NCI-H1105 treated with DMSO at 0.1 percent for 48 hours (cell line): ENCODE measurements at regions not wholly inside any gene's neighbourhood (a gene's known extent, or its start where the extent isn't known, plus 50 kb on each side); places are given as distances from the start of the nearest gene placed in this dataset.

Experiments
- DNase-seq: peaks from one replicate; lab custom pipeline; 2025; lab: John Stamatoyannopoulos, UW

DNA sequence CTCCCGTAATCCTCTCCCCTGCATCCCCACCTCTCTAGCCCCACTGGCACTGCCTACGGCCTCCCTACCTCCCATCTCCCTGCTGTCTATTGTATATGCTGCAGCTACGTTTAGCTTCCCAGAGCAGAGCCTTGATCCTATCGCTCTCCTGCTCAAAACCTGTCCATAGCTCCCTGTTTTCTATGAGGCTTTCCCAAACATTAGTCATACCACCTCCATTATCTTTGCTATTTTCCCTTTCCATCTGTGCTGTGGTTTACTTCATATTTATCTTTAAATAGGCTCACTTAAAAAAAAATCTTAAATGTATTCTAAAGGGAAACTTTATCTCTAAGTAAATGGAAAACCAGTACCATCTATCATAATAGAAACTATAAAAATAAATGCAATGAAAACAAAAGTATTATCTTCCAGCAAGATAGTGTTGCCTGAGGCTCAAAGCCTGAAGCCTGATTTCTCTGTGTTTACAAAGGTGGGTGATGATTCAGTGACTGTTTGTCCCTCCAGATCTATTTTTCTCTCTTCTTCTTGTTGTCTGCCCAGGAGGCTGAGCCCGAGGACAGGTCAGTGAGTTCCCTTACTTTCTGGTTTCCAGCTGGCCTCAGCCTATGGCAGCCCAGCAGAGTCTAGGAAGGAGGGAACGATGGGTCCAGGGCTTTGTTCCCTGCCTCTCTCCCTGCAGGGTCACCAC is 397.1 kb upstream of the CFAP20DC start:
- DNase-seq = no peak

DNA sequence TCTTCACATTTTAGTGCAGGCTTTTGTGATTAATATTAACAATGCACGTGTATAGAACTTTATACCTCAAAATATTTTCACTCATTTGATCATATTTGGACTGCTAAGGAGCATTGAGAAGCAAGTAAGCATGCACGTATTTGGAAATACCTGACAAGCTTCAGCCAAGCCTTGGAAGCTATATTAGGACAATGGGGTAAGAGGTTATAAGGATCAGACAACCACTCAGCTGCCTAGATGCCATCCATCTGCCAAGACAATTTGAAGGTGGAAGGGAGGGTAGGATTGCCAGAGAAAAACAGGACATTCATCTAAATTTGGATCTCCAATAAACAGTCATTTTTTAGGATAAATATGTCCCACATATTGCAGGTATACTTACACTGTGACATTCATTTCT is 394.9 kb upstream of the CFAP20DC start:
- DNase-seq = no peak

DNA sequence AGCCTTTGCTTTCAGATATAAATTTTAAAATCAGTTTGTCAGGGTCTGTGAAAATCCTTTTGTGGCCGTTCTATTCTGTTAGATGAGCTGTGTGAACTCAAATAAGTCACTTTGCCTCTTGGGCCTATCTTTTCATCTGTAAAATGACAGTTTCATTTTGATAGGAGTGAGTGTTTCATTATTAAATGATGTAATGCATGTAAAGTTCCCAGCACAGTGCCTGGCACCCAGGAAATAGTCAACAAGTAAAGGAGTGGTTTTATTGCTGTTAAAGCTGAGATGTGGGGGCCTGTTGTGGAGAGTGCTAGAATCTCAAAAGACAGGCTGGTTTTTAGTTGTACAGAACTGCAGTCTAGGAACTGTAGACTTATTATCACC is 394.5 kb upstream of the CFAP20DC start:
- DNase-seq = no peak

DNA sequence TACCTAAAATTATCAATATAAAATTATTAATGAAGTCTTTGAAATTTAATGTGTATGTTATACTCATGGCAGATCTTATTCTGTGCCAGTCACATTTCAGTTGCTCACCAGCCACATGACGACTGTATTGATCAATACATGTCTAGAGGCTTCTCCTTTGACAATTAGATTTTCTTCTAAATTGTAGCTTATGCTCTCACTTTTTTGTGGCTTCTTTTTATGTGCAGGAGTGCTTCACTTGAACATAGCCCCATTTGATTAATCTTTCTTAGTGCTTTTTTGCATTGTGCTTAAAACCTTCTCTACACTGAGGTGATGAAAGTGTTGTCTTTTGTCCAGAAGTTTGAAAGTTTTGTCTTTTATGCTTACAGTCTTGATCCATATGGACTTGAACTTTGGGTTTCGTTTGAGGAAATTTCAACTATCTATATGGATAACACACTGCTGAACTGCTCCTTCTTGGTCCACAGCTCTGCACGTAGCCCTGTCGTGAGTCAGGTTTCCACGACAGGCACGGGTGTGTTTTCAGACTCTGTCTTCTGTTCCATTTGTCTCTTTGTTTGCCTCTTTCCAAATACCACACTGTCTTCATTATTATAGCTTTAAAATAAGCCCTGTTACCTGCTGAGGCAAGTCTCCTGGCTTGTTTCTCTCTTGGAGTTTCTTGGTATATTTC is 393.9 kb upstream of the CFAP20DC start:
- DNase-seq = no peak

DNA sequence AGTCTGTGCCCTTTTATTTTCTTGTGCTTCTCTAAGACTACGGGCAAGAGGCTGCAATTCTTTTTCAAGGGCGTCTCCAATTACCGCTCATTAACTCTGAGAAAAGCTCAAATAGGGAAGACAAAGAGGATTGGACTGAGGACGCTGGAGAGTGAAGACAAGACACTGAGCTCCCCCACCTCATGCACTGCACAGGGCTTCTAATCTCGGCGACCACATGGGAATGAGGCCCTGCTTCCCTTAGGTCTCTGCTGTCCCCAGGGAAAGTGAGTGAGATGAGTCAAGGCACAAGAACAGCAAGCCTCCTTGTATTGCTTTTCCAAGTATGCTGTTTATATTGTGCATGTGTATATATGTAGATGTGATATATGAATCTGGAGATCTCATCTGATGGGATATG is 392.2 kb upstream of the CFAP20DC start:
- no peak for DNase-seq

DNA sequence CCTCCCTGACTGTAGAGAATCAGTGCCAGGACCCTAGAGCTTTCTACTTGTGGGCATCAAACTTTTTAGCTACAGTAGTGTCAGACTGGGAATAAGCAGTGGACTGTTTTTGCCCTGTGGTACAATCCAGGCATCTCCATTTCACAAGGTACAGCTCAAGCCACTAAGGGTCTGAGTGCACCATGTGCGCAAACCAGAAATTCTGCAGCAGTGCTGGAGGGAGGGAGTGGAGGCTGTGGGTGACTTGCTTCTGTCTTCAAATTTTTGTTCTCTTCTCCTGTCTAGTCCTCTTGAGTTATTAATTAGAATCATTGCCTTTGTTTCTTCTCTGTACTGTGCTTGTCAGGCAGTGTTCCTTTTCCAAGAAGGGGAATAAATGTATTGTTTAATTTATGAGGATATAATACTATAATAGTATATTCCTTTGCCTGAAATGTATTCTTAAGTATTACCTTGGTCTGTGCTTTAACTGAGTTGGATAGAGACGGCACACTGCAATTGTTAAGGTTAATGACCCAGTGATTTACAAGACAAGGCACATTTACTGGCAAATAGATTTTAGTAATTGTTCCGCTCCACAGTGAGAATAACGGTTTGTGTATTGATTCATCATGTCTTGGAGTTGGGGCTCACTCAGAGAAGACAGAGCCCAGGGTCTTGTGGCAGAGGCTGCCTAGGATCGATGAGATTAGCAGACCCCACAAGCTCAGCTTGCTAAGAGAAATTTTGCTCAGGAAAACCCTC is 390.6 kb upstream of the CFAP20DC start:
- peak; percentile 2 for DNase-seq

DNA sequence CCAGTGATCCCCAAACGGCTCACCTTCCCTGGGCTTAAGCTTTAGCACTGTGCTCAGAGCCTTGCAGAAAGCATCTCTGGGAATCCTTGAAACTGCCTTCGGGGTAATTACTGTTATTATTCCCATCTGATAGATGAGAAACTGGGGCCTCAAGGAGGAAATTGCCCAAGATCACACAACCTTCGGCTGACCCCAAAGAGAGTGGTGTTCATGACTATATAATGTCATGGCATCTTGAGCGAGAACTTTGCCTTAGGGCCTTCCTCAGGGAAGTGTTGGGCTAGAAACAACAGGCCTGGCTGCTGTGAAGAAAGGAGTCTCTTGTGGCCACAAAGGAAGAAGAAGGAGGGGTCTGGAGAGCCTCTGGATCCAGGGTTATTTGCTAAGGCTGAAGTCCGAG is 388.7 kb upstream of the CFAP20DC start:
- DNase-seq = no peak

DNA sequence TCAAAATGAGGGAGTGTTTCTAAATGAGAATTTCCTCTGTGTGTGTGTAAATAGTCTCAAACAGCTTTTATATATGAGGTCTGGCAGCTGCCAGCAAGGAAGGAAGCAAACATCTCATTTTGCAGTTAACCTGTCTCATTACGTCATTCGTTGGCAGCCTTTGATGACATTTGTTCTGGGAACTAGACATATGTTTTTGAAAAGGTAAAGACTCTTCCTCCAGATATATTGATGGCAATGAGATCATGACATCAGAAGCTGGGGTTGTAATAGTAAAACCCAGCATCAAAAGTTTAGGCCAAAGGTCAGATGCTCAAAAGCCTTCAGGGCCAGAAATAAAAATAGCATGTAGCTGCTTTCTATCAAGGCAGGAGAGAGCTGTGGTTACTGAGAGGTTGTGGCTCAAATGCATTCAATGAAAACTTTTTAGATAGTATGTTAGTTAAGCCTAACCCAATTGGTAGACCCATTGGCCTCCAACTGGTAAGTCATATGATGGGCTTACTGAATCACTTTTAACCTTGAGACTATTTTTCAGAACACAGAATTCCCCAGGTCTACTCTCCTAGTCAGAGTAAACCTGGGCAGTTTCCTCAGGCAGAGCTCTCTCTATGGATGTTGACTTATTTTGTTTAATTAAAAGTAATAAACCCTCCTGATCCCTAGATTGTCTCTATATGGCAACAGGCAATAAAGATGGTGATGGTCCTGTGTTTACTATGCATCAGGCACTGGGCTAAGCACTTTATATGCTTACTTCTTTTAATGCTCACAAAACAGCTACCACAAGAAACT is 386.5 kb upstream of the CFAP20DC start:
- DNase-seq = no peak

DNA sequence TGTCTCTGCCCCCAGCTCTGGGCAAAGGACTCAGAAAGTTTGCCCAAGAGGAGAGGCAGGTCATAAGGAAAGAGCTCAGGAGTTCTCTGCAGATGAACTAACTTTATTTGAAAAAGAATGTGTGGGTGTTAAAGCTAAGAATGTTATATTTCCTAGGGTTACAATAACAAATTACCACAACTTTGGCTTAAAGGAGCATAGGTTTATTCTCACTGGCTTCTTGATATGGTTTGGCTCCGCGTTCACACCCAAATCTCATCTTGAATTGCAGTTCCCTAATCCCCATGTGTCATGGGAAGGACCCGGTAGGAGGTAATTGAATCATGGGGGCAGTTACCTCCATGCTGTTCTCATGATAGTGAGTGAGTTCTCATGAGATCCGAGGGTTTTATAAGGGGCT is 383.7 kb upstream of the CFAP20DC start:
- no peak for DNase-seq

DNA sequence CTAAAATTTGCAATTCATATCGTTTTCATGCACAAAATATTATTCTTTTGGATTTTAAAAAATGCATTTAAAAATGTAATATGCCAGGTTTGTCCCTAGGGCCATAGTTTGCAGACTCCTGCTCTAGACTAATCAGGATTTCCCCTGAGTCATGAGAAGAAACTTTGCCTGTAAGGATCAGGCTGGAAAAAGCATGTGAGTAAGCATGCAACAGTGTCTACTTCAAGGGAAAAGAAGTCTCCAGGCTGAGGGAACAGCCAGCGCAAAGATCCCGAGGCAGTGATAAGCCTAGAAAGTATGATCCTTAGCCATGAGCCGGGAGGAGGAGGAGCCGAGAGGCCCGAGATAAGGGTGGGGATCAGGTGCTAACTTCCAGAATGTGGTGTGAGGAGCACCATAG is 382.8 kb upstream of the CFAP20DC start:
- no peak for DNase-seq

DNA sequence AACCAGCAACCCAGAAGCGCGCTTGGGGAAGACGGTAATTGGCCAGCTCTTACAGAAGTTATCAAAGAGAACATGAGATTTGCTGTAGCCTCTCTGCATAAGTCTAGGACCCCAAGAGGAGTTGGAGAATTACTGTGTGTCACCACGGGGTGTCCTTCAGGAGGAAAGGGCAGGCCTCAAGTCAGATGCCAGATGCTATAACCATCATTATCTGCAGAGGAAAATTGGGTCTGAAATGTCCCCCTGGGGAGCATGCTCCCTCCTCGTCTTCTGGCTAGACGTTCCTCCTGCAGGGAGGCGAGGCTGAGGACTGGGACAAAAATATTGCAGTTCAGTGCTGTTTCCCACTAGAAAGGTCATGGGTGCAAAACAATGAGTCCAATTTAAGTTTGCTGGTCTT is 380.5 kb upstream of the CFAP20DC start:
- DNase-seq = no peak

DNA sequence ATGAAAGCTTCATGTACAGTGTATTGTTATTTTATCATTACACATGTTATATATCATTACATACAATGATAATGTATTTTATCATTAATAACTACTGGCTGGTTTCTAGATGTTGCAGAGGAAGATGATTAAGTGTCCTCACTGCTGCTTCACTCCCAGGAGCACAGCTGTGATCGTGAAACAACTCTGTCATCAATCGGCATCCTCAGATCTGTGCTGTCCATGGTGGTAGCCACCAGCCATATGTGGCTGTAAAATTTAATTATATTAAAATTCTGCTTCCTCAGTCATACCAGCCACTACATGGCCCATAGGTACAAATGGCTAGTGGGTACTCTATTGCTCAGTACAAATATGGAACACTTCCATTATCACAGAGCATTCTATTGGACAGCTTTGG is 379.4 kb upstream of the CFAP20DC start:
- DNase-seq = no peak

DNA sequence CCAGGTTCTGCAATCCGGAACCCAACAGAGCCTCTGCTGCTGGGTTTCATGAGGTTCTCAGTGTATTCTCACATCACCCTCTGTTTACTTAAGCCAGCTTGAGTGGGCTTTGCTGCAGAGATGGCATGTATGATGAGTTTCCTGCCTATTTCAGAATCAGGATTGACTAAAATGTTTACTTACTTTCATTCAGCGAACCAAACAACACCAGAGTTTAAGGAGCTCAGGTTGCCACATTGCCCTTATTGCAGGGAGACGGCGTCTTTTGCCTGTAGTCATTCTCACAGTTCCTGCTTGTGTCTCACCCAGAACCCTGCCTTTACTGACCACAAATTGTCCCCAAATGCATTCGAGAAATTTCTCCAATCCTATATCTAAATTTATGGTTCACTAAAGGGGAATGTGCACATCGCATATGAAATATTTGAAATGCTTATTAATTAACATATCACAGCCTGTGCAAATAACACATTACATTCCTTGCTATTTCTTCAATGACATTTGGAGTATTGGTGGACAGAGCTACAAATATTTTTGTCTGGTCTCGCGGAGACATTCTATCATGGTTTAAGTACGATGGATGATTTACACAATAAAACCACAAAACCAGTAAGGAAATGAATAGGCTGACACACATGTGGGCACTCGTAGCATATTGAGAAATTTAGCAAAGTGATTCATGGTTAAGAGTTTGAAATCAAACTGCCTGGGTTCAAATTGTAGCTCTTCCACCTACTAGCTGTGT is 377.2 kb upstream of the CFAP20DC start:
- DNase-seq = no peak

DNA sequence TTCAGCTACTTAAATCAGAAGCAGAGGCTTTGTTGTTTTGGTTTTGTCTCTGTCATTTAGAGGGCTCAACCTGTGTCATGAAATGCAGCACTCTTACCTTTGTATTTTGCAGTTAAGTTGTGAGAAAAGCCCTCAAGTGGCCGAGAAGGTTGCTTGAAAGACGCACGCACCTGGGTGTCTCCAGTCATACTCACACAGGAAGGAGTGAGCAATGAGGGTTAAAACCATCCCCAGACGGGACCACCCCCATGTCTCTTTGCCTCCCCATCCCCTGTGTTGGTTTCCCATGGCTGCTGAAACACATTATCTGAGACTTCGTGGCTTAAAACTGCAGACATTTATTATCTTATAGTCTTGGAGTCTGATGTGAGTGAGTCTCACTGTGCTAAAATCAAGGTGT is 376.1 kb upstream of the CFAP20DC start:
- no peak for DNase-seq

DNA sequence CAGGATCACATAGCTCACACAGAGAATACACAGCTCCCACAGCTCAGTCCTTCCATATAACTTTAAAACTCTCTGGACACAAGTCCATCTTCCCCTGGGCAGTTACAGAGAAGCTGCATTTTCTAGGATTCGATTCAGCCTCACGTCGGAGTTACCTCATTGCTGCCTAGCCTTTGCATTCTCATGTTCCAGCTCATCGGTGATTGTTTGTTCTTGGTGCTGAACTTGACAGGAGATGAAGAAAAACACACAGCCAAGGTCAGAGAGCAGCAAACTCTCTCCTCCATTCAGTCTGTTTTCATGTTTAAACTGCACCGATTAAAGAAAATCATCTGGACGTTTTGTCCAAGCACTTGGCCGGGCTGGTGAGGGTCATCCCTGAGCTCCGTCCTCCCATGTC is 375.5 kb upstream of the CFAP20DC start:
- no peak for DNase-seq

DNA sequence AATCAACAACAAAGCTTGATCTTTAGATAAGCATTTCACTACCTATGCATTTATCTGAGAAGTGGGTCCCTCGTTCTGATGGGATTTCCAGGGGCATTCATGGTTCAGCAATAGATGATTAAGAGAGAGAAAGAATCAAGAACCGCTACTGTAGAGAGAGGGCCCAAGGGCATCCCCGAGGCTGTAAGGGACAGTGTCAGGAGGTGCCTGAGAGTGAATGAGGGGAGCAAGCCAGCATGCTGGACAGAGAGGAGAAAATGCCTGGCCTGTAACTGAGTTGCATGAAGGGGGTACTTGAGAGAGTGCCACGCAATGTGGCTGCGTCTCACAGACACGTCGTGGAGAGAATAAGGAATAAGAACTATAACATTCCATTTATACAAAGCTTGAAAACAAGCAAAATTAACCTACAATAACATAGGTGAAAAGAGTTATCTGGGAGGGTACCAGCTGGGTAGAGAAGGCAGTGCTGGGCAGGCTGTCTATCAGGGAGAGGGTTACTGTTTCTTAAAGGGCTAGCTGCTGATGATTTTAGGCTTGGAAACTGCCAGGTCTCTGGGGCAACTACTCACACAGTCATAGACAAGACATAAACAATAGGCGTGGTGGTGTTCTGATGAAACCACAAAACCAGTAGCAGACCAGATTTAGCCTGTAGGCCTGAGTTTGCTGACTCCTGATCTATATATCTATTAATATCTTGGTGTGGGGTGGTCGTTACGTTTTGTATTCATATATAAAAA is 374.6 kb upstream of the CFAP20DC start:
- DNase-seq = no peak

DNA sequence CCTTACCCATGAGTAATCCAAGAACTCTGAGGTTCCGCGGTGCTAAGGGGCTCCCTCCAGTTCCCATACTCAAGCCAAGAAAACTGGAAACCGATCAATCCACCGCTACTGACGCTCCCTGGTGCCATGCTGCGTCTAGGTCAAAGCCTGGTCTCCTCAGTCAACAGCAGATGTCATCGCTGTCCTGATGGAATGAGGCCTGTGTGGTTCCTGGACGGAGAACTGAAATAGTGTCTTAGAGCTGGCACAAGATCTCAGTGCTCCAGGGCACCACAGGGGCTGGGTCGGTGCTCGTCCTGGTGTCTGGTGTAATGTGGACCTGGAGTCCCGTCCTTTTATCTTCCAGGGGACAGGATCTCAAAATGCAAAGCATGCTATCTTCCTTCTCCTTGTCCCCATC is 373.9 kb upstream of the CFAP20DC start:
- DNase-seq = no peak

DNA sequence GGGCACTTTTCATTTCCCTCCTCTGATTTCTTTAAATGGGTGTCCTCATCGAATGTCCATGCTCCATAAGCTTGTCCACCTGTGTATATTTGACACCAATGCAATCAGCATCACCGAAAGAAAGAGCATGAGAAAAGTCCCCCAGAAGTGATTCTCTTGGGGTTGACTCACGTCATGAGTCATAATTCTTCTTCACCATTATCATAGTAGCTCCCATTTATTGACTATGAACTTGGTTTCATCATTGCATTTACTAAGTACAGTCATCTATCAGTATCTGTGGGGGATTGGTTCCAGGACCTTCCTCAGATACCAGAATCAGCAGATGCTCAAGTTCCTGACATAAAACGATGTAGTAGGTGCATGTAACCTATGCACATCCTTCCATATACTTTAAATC is 372.5 kb upstream of the CFAP20DC start:
- DNase-seq = no peak

DNA sequence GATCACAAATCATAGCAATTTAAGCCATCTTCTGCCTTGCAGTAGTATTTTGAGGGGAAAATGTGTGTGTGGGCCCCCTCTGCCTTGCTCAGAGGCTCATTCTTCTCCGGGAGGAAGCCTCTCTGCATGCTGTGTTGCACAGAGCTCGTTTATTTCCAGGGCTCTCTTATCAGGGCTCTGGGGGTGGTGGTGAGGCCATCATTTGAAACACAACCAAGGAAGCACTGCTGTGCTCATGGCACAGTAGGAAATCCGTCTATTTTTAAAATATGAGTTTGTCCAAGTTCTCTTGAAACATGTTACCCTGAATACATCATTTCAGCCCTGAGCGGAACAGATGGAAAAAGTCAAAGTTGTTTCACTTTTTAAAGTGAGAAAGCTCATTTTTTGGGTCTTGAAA is 369.0 kb upstream of the CFAP20DC start:
- no peak for DNase-seq

DNA sequence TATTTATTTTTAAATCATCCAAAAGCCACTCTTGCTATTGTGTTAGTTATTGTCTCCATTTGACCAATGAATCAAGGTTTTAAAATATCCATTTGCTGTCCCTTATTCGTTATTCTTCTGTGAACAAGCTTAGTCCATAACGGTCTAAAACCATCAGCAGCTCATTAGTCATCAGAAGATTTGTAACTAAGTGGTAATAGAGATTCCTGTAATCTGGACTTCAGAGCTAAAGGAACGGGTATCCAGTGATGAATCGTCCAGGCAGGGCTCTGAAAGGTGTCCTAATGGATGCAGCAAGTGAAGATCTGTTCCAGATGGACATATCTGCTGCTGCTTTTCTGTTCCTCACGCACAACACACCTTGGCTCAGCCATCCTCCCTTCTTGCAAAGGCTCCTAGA is 362.7 kb upstream of the CFAP20DC start:
- no peak for DNase-seq

DNA sequence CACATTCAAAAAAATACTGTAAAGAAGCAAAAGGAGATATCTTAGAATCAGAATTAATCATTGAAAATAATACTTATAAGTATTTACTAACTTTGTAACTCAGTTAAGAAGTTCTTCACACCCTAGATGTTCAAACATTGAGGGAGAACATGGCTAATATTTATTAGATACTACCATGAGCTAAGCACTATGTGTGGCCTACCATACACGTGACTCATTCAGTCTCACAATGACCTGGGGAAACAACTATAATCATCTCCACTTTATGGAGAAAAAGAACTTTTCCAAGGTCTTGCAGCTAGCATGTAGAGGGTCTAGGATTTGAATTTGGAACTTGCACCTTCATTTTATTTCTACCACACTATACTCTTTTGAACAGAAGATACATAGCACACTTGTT is 361.9 kb upstream of the CFAP20DC start:
- no peak for DNase-seq
